ENCODE measurements at regions not wholly inside any gene's neighbourhood (a gene's known extent, or its start where the extent isn't known, plus 50 kb on each side); places are given as distances from the start of the nearest gene placed in this dataset.

DNA sequence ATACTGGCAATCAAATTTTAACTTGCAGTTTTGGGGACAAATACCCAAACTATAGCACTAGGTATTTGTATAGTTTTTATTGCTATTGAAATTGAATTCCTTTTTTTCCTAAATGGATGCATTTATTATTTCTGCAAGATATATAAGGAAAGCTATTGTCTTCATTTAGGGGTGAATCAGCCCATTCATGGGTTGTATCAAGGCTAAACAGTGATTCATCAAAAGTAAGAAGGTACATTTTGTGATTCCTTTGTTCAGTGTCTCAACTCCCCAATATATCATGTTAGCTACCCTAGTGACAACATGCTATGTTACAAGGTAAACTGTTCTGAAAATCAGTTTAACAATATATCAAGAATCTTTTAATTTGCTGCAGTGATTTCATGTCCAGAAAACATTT, 185.7 kb downstream of the PLK2 start:
- TF ChIP-seq, protein P1, sequence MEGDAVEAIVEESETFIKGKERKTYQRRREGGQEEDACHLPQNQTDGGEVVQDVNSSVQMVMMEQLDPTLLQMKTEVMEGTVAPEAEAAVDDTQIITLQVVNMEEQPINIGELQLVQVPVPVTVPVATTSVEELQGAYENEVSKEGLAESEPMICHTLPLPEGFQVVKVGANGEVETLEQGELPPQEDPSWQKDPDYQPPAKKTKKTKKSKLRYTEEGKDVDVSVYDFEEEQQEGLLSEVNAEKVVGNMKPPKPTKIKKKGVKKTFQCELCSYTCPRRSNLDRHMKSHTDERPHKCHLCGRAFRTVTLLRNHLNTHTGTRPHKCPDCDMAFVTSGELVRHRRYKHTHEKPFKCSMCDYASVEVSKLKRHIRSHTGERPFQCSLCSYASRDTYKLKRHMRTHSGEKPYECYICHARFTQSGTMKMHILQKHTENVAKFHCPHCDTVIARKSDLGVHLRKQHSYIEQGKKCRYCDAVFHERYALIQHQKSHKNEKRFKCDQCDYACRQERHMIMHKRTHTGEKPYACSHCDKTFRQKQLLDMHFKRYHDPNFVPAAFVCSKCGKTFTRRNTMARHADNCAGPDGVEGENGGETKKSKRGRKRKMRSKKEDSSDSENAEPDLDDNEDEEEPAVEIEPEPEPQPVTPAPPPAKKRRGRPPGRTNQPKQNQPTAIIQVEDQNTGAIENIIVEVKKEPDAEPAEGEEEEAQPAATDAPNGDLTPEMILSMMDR (IDR thresholded peaks at IDR 0.05; ENCODE audit: low read depth, low read length, poor library complexity, severe bottlenecking): no peak
- TF ChIP-seq EZH2phosphoT487 (IDR thresholded peaks at IDR 0.05; ENCODE audit: borderline replicate concordance, low read length): no peak

All from DOHH2 (cell line).